Breast epithelium (tissue), 4 donors: ENCODE measurements at regions not wholly inside any gene's neighbourhood (a gene's known extent, or its start where the extent isn't known, plus 50 kb on each side); places are given as distances from the start of the nearest gene placed in this dataset.

ENCODE experiments used
- DNase-seq, 2 donors: peaks; one replicate each; pipeline ENCODE4 v3.0.0-alpha.2; 2019; ENCODE audit warnings: low spot score in 2 of 2
- H3K27ac ChIP-seq, 2 donors: fragments of 200-600 bp; sonication (generic) in 1 of 2; one replicate each; pipeline ENCODE4 v1.5.1; 2016 to 2019; ENCODE audit warnings: mild to moderate bottlenecking in 1 of 2
- H3K27me3 ChIP-seq, 2 donors: fragments of 200-600 bp; sonication (generic) in 1 of 2; one replicate each; pipeline versions ENCODE4 v1.5.1 to v1.6.0; 2017 to 2019; ENCODE audit warnings: control low read depth in 1 of 2, mild to moderate bottlenecking in 1 of 2
- H3K36me3 ChIP-seq: fragments of 200-600 bp; one replicate; pipeline ENCODE4 v1.5.1; 2019
- H3K4me1 ChIP-seq, 2 donors: fragments of 200-600 bp; sonication (generic); one replicate each; pipeline ENCODE4 v1.5.1; 2016 to 2019; ENCODE audit warnings: control low read depth in 1 of 2
- H3K4me3 ChIP-seq, 3 donors: fragments of 200-600 bp; sonication (generic); 1 replicate in 2 of 3; 2 replicates in 1 of 3; pipeline ENCODE4 v1.5.1; 2016 to 2019; ENCODE audit warnings: mild to moderate bottlenecking in 3 of 3, moderate library complexity in 2 of 3
- H3K9me3 ChIP-seq, 2 donors: fragments of 200-600 bp; sonication (generic) in 1 of 2; one replicate each; pipeline ENCODE4 v1.5.1; 2016 to 2019; ENCODE audit warnings: control low read depth in 1 of 2
- POLR2A ChIP-seq: fragments of 450-650 bp; IDR thresholded peaks from one replicate; pipeline ENCODE4 v1.6.1; 2016; ENCODE audit warnings: antibody characterized with exemption, mild to moderate bottlenecking, moderate library complexity
- POLR2AphosphoS5 ChIP-seq, 3 donors: sonication (generic); formaldehyde crosslinking; IDR thresholded peaks; one replicate each; pipeline ENCODE4 v1.6.1; 2017; ENCODE audit warnings: antibody characterized with exemption in 3 of 3
- intact Hi-C: fragments of 100-400 bp; cut with DNase I; formaldehyde crosslinking; loops from one replicate; pipeline ENCODE4 v1.15.1; 2023; ENCODE audit warnings: low total_unique reads
- TF ChIP-seq, protein P1 (sequence below), 3 donors: fragments of 450-650 bp; IDR thresholded peaks; one replicate each; pipeline ENCODE4 v1.5.1; 2016 to 2017; ENCODE audit warnings: antibody characterized with exemption in 3 of 3, mild to moderate bottlenecking in 3 of 3, moderate library complexity in 3 of 3

DNA sequence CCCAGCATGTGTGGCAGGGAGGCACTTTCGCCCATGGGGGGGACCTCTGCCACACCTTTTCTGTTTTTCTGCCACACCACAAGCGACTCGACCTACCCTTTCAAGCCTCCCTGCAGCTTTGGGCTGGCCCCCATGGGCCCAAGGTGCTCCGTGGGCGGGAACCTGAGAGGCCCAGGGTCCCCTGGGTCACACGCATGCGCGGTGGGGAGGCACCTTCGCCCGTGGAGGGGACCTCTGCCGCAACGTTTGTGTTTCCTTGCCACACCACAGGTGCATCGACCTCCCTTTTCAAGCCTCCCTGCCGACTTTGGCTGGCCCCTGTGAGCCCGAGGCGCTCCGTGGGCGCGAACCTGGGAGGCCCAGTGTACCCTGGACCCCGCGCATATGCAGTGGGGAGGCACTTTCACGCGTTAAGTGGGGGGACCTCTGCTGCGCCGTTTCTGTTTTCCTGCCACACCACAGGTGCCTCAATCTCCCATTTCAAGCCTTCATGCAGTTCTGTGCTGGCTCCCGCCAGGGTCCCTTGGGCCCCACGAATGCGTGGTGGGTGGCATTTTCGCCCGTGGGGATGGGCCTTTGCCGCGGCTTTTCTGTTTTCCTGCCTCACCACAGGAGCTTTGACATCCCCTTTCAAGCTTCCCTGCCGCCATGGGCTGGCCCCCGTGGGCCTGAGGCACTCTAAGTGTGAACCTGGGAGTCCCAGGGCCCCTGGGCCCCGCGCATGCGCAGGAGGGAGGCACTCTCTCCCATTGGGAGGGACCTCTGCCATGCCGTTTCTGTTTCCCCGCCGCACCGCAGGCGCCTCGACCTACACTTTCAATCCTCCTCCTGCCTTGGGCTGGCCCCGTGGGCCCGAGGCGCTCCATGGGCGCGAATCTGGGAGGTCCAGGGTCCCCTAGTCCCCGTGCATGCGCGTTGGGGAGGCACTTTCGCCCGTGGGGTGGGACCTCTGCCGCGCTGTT is 332.2 kb downstream of the ALG10 start:
- no peak for DNase-seq
- H3K27ac ChIP-seq: no peak overlapping the region
- no peak overlapping the region for H3K4me3 ChIP-seq
- no peaks in the 10 kb centered on the region for H3K4me1 ChIP-seq
- TF ChIP-seq, protein P1, sequence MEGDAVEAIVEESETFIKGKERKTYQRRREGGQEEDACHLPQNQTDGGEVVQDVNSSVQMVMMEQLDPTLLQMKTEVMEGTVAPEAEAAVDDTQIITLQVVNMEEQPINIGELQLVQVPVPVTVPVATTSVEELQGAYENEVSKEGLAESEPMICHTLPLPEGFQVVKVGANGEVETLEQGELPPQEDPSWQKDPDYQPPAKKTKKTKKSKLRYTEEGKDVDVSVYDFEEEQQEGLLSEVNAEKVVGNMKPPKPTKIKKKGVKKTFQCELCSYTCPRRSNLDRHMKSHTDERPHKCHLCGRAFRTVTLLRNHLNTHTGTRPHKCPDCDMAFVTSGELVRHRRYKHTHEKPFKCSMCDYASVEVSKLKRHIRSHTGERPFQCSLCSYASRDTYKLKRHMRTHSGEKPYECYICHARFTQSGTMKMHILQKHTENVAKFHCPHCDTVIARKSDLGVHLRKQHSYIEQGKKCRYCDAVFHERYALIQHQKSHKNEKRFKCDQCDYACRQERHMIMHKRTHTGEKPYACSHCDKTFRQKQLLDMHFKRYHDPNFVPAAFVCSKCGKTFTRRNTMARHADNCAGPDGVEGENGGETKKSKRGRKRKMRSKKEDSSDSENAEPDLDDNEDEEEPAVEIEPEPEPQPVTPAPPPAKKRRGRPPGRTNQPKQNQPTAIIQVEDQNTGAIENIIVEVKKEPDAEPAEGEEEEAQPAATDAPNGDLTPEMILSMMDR (IDR thresholded peaks at IDR 0.05): no peak
- TF ChIP-seq POLR2A (no peak), POLR2AphosphoS5 (IDR thresholded peaks at IDR 0.05) (no peak)
- intact Hi-C loops: no loop called here
- peaks cover 0 to 14% of the 10 kb centered on the region in 2 donors for H3K27me3 ChIP-seq
- no peaks in the 10 kb centered on the region for H3K36me3 ChIP-seq
- H3K9me3 ChIP-seq: peaks cover 93 to 99% of the 10 kb centered on the region in 2 donors

DNA sequence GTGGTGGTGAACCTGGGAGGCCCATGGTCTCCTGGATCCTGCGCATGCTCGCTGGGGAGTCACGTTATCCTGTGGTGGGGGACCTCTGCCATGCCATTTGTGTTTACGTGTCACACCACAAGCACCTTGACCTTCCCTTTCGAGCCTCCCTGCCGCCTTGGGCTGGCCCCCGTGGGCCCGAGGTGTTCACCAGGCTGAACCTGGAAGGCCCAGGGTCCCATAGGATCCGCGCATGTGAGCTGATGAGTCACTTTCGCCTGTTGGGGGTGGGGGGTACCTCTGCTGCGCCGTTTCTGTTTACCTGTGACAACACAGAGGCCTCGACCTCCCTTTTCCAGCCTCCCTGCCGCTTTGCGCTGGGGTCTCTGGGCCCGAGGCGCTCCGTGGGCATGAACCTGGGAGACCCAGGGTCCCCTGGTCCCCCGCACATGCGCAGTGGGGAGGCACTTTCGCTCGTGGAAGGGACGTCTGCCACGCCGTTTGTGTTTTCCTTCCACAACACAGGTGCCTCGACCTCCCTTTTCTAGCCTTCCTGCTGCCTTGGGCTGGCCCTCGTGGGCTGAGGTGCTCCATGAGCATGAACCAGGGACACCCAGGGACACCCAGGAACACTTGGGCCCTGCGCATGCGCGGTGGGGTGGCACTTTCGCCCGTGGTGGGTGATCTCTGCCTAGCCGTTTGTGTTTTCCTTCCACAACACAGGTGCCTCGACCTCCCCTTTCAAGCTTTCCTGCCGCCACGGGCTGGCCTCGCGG is 334.1 kb downstream of the ALG10 start:
- no peak overlapping the region for H3K27ac ChIP-seq
- no peaks in the 10 kb centered on the region for H3K4me1 ChIP-seq
- H3K36me3 ChIP-seq: no peaks in the 10 kb centered on the region
- H3K4me3 ChIP-seq: no peak overlapping the region
- intact Hi-C loops: no loop called here
- DNase-seq: no peak
- H3K27me3 ChIP-seq: peaks cover 0 to 14% of the 10 kb centered on the region in 2 donors
- H3K9me3 ChIP-seq: peaks cover 93 to 99% of the 10 kb centered on the region in 2 donors
- TF ChIP-seq POLR2AphosphoS5 (IDR thresholded peaks at IDR 0.05) (no peak), POLR2A (no peak)
- TF ChIP-seq, protein P1 (IDR thresholded peaks at IDR 0.05): no peak

DNA sequence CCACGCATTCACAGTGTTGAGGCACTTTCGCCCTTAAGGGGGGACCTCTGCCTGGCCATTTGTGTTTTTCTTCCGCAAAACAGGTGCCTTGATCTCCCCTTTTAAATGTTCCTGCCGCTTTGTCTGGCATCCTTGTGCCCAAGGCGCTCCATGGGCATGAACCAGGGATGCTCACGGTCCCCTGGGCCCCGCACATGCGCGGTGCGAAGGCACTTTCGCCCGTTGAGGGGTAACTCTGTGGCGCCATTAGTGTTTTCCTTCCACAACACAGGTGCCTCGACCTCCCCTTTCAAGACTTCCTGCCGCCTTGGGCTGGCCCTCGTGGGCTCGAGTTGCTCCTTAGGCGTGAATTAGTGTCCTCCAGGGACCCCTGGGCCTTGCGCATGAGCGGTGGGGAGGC is 335.5 kb downstream of the ALG10 start:
- Histone ChIP-seq H3K27me3 (peaks cover 0 to 12% of the 10 kb centered on the region in 2 donors), H3K9me3 (peaks cover 95 to 100% of the 10 kb centered on the region in 2 donors)
- TF ChIP-seq POLR2A (no peak), POLR2AphosphoS5 (IDR thresholded peaks at IDR 0.05) (no peak)
- TF ChIP-seq, protein P1 (IDR thresholded peaks at IDR 0.05): no peak

DNA sequence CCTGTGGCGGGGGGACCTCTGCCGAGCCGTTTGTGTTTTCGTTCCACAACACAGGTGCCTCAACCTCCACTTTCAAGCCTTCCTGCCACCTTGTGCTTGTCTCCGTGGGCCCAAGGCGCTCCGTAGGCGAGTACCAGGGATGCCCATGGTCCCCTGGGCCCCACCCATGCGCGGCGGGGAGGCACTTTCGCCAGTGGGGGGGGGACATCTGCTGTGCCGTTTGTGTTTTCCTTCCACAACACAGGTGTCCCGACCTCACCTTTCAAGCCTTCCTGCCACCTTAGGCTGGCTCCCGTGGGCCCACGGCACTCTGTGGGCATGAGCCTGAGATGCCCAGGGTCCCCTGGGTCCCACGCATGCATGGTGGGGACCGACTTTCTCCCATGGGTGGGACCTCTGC is 335.9 kb downstream of the ALG10 start:
- no peak for DNase-seq
- TF ChIP-seq POLR2AphosphoS5 (IDR thresholded peaks at IDR 0.05) (no peak), POLR2A (no peak)
- H3K27ac ChIP-seq: no peak overlapping the region
- no peaks in the 10 kb centered on the region for H3K4me1 ChIP-seq
- H3K36me3 ChIP-seq: no peaks in the 10 kb centered on the region
- no peak overlapping the region for H3K4me3 ChIP-seq
- intact Hi-C loops: no loop called here
- peaks cover 95 to 100% of the 10 kb centered on the region in 2 donors for H3K9me3 ChIP-seq
- H3K27me3 ChIP-seq: peaks cover 0 to 14% of the 10 kb centered on the region in 2 donors

More for the DNA sequence above, 335.5 kb downstream of the ALG10 start:
- Histone ChIP-seq H3K4me3 (no peak overlapping the region), H3K36me3 (no peaks in the 10 kb centered on the region), H3K4me1 (no peaks in the 10 kb centered on the region), H3K27ac (no peak overlapping the region)
- intact Hi-C loops: no loop called here
- DNase-seq: no peak

DNA sequence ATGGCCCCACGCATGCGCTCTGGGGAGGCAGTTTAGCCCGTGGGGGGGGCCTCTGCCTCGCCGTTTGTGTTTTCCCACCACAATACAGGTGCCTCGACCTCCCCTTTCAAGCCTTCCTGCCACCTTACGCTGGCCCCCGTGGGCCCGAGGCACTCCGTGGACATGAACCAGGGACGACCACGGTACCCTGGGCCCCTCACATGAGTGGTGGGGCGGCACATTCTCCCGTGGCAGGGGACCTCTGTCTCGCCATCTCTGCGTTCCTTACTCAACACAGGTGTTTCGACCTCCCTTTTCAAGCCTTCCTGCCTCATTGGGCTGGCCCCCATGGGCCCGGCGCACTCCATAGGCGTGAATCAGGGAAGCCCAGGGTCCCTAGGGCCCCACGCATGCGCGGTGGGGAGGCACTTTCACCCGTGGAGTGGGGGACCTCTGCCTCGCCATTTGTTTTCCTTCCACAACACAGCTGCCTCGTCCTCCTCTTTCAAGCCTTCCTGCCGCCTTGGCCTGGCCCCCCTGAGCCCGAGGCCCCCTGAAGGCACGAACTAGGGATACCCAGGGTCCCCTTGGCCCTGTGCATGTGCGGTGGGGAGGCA is 339.5 kb downstream of the ALG10 start:
- Histone ChIP-seq H3K9me3 (peaks cover 95 to 100% of the 10 kb centered on the region in 2 donors), H3K36me3 (no peaks in the 10 kb centered on the region), H3K27ac (no peak overlapping the region), H3K4me3 (no peak overlapping the region), H3K27me3 (peaks cover 0 to 8% of the 10 kb centered on the region in 2 donors), H3K4me1 (no peaks in the 10 kb centered on the region)
- no peak for DNase-seq
- no peak for TF ChIP-seq POLR2AphosphoS5 (IDR thresholded peaks at IDR 0.05)
- TF ChIP-seq, protein P1 (IDR thresholded peaks at IDR 0.05): no peak
- TF ChIP-seq POLR2A: no peak
- intact Hi-C loops: loop anchor here (1.0 kb wide), 1 partner anchor 16 kb away; no protein-coding TSS in a partner anchor
